GM12878 (cell line): ENCODE measurements at regions not wholly inside any gene's neighbourhood (a gene's known extent, or its start where the extent isn't known, plus 50 kb on each side); places are given as distances from the start of the nearest gene placed in this dataset.
A peak's percentile ranks its signal among the peaks of the same experiment; 100 is the strongest.

Experiments used
- ATAC-seq: fragments of 200-7000 bp; cut with Tn5 transposase; 3 replicates; pipeline ENCODE4 v1.9.1; 2020; ENCODE audit warnings: mild to moderate bottlenecking, moderate library complexity
- BruUV-seq: library from RNA; stranded (reverse); fragments of 400-500 nt; replicated peaks from 2 replicates; lab custom pipeline; 2021; lab: Mats Ljungman, UMichigan
- CTCF ChIA-PET: fragments of 300-600 bp; sonication (Branson Sonifier 250); formaldehyde crosslinking; extraction: SDS; loops from one replicate; lab custom pipeline; 2021; ENCODE audit warnings: inconsistent platforms; lab: Yijun Ruan, JAX
- POLR2A ChIA-PET: fragments of 350-600 bp; formaldehyde crosslinking; extraction: SDS; loops from one replicate; lab custom pipeline; 2021; ENCODE audit warnings: inconsistent platforms; lab: Charles Lee
- RAD21 ChIA-PET: fragments of 300-600 bp; sonication (Branson Sonifier 250); formaldehyde crosslinking; loops from one replicate; lab custom pipeline; 2023; ENCODE audit warnings: antibody characterized with exemption; ENCODE audit not compliant: unreplicated experiment; lab: Charles Lee
- SMC1A ChIA-PET: fragments of 300-600 bp; sonication (Branson Sonifier 250); formaldehyde crosslinking; loops from one replicate; lab custom pipeline; 2023; ENCODE audit not compliant: unreplicated experiment, uncharacterized antibody; lab: Charles Lee
- DNase-seq: peaks from one replicate; pipeline ENCODE4 v3.0.0-alpha.2; 2011; ENCODE audit warnings: low read depth, low spot score
- FAIRE-seq: peaks from 3 replicates; lab custom pipeline; 2011; peaks lifted over from hg19 to GRCh38; lab: Jason Lieb, UNC
- H2AFZ ChIP-seq: 2 replicates; pipeline ENCODE4 v1.6.0; 2011; ENCODE audit warnings: low read depth, low read length, control low read depth; ENCODE audit not compliant: control insufficient read depth
- H3K27ac ChIP-seq: 2 replicates; pipeline ENCODE4 v1.5.1; 2011; ENCODE audit warnings: control low read depth; ENCODE audit not compliant: control insufficient read depth, insufficient read depth
- H3K27me3 ChIP-seq, 2 experiments: replicated peaks in 1 of 2; 2 replicates each; pipeline versions ENCODE4 v1.6.0 to v1.6.1; 2011; ENCODE audit warnings: low read length in 1 of 2; ENCODE audit not compliant: control insufficient read depth in 2 of 2, insufficient read depth in 2 of 2
- H3K36me3 ChIP-seq, 2 experiments: 2 replicates each; pipeline ENCODE4 v1.5.1; 2011; ENCODE audit warnings: low read length in 1 of 2; ENCODE audit not compliant: control insufficient read depth in 2 of 2, insufficient read depth in 2 of 2
- H3K4me1 ChIP-seq: 2 replicates; pipeline ENCODE4 v1.6.1; 2011; ENCODE audit warnings: mild to moderate bottlenecking, low read length, moderate library complexity, mixed read lengths; ENCODE audit not compliant: control insufficient read depth, insufficient read depth
- H3K4me2 ChIP-seq: 2 replicates; pipeline ENCODE4 v1.6.0; 2011; ENCODE audit warnings: control low read depth; ENCODE audit not compliant: control insufficient read depth, insufficient read depth
- H3K4me3 ChIP-seq: fragments of 200-600 bp; sonication (generic); 2 replicates; pipeline ENCODE4 v1.5.1; 2016
- H3K79me2 ChIP-seq: 2 replicates; pipeline ENCODE4 v1.6.0; 2011; ENCODE audit warnings: low read length; ENCODE audit not compliant: control insufficient read depth, insufficient read depth
- H3K9ac ChIP-seq: 2 replicates; pipeline ENCODE4 v1.8.0; 2011; ENCODE audit warnings: low read length, control low read depth, mixed read lengths; ENCODE audit not compliant: control insufficient read depth, insufficient read depth
- H3K9me3 ChIP-seq: replicated peaks from 3 replicates; pipeline ENCODE4 v1.5.1; 2011; ENCODE audit warnings: mild to moderate bottlenecking, low read length; ENCODE audit not compliant: control insufficient read depth, insufficient read depth
- H4K20me1 ChIP-seq: 2 replicates; pipeline ENCODE4 v1.6.0; 2011; ENCODE audit not compliant: control insufficient read depth, insufficient read depth
- ATF2 ChIP-seq: IDR thresholded peaks from 2 replicates; pipeline ENCODE4 v1.6.1; 2012; ENCODE audit warnings: low read length, inconsistent platforms
- CREB1 ChIP-seq: IDR thresholded peaks from 2 replicates; pipeline ENCODE4 v1.6.1; 2012; ENCODE audit warnings: low read depth, mild to moderate bottlenecking, inconsistent platforms
- DPF2 ChIP-seq: fragments of 450-650 bp; IDR thresholded peaks from 2 replicates; pipeline ENCODE4 v1.6.1; 2017; ENCODE audit warnings: mild to moderate bottlenecking
- E4F1 ChIP-seq: fragments of 450-650 bp; IDR thresholded peaks from 2 replicates; pipeline ENCODE4 v1.6.1; 2018; ENCODE audit warnings: borderline replicate concordance, mild to moderate bottlenecking; ENCODE audit not compliant: partially characterized antibody
- NFIC ChIP-seq: IDR thresholded peaks from 2 replicates; pipeline ENCODE4 v1.6.1; 2012; ENCODE audit warnings: low read depth, mild to moderate bottlenecking, inconsistent platforms, low read length, moderate library complexity
- SPI1 ChIP-seq: IDR thresholded peaks from 2 replicates; pipeline ENCODE4 v1.6.1; 2011; ENCODE audit warnings: low read depth, mild to moderate bottlenecking, low read length, moderate library complexity, borderline replicate concordance; ENCODE audit not compliant: insufficient read depth
- YBX1 ChIP-seq: fragments of 450-650 bp; IDR thresholded peaks from 2 replicates; pipeline ENCODE4 v1.6.1; 2016; ENCODE audit warnings: antibody characterized with exemption
- ZNF687 ChIP-seq: fragments of 450-650 bp; IDR thresholded peaks from 2 replicates; pipeline ENCODE4 v1.6.1; 2017; ENCODE audit warnings: mild to moderate bottlenecking, moderate library complexity
- WGBS: methylation state at CpG from one replicate; pipeline ENCODE4 v1.1.6; 2016; ENCODE audit warnings: low lambda C conversion rate; ENCODE audit not compliant: insufficient replicate concordance, insufficient coverage; ENCODE audit errors: missing lambda C conversion rate; 5-methylcytosine and 5-hydroxymethylcytosine counted together
- in situ Hi-C: fragments of 300-500 bp; cut with MboI; formaldehyde crosslinking; loops from 9 replicates; pipeline ENCODE4 v1.14.3; 2018; ENCODE audit warnings: mixed read lengths
- intact Hi-C: fragments of 100-400 bp; cut with micrococcal nuclease; formaldehyde crosslinking; loops from one replicate; pipeline ENCODE4 v1.14.2; 2022; ENCODE audit not compliant: unreplicated experiment

- H3K27ac ChIP-seq: no peak overlapping the region
- H3K4me2 ChIP-seq: no peak overlapping the region
- 64% methylated on average over 2 of the region's 2 CpGs for WGBS
- FAIRE-seq (no peak), DNase-seq (no peak)
- POLR2A ChIA-PET: no interaction called here
- H3K27me3 ChIP-seq: no peaks in the 10 kb centered on the region
- H3K9me3 ChIP-seq: no peaks in the 10 kb centered on the region
- CTCF ChIA-PET: no interaction called here
- H4K20me1 ChIP-seq: no peaks in the 10 kb centered on the region
- H2AFZ ChIP-seq: no peak overlapping the region
- H3K79me2 ChIP-seq: no peaks in the 10 kb centered on the region
- TF ChIP-seq ZNF687 (no peak), CREB1 (no peak)
- TF ChIP-seq, all 136 proteins: peak for 0
- no peak overlapping the region for H3K9ac ChIP-seq
- in situ Hi-C loops (no loop called here), intact Hi-C loops (no loop called here)
- H3K4me1 ChIP-seq: no peaks in the 10 kb centered on the region
- no peaks in the 10 kb centered on the region for H3K36me3 ChIP-seq
- ATAC-seq: no peak
- no peak overlapping the region for H3K4me3 ChIP-seq
- RAD21 ChIA-PET: no interaction called here
- SMC1A ChIA-PET: no interaction called here
- BruUV-seq: no TSS peak
Observed at GRCh38 chr12:66832997-66833396, 154.1 kb upstream of the GRIP1 start.

GRCh38 chr12:66836623-66837310, 157.9 kb upstream of the GRIP1 start:
- no TSS peak for BruUV-seq
- RAD21 ChIA-PET: no interaction called here
- Histone ChIP-seq H3K27me3 (no peaks in the 10 kb centered on the region), H3K9ac (no peak overlapping the region), H3K4me1 (no peaks in the 10 kb centered on the region), H3K9me3 (no peaks in the 10 kb centered on the region), H3K27ac (no peak overlapping the region), H3K4me3 (no peak overlapping the region), H3K79me2 (no peaks in the 10 kb centered on the region), H3K4me2 (no peak overlapping the region), H2AFZ (no peak overlapping the region), H3K36me3 (no peaks in the 10 kb centered on the region), H4K20me1 (no peaks in the 10 kb centered on the region)
- in situ Hi-C loops (no loop called here), intact Hi-C loops (no loop called here)
- CTCF ChIA-PET: interaction anchor here (1.0 kb wide), 1 partner anchor 24 kb away, joined by 3 read pairs; no protein-coding TSS in a partner anchor
- FAIRE-seq: no peak
- 0% methylated on average over 1 of the region's 1 CpG for WGBS
- no peak for ATAC-seq
- POLR2A ChIA-PET: no interaction called here
- DNase-seq: no peak
- SMC1A ChIA-PET: no interaction called here
- no peak for TF ChIP-seq E4F1
- no peak for TF ChIP-seq DPF2
- no peak for TF ChIP-seq NFIC
- TF ChIP-seq YBX1: no peak
- TF ChIP-seq SPI1: 0 out of 2 replicates have a peak, but pooled peaks have one; percentile 4
- TF ChIP-seq ATF2: no peak
